H1 (cell line): ENCODE measurements at regions not wholly inside any gene's neighbourhood (a gene's known extent, or its start where the extent isn't known, plus 50 kb on each side); places are given as distances from the start of the nearest gene placed in this dataset.

Source experiments
- CTCF ChIA-PET: fragments of 300-600 bp; sonication (Branson Sonifier 250); formaldehyde crosslinking; loops from one replicate; lab custom pipeline; 2021; ENCODE audit not compliant: partially characterized antibody; lab: Charles Lee
- POLR2A ChIA-PET: fragments of 300-600 bp; sonication (Branson Sonifier 250); formaldehyde crosslinking; loops from one replicate; lab custom pipeline; 2021; ENCODE audit warnings: inconsistent platforms; ENCODE audit not compliant: partially characterized antibody; lab: Charles Lee
- DNase-seq, 2 experiments: peaks; one replicate each; pipeline versions ENCODE4 v3.0.0 to v3.0.0-alpha.2; 2010 to 2022; ENCODE audit warnings: low spot score in 2 of 2, low read depth in 1 of 2, mixed read lengths in 1 of 2
- FAIRE-seq: peaks from 2 replicates; lab custom pipeline; 2011; peaks lifted over from hg19 to GRCh38; lab: Jason Lieb, UNC
- H2AFZ ChIP-seq: 2 replicates; pipeline ENCODE4 v1.8.1; 2012; ENCODE audit warnings: low read length, inconsistent platforms
- H2AK5ac ChIP-seq: 2 replicates; pipeline ENCODE4 v1.6.1; 2013; ENCODE audit warnings: low read depth, low read length
- H2BK120ac ChIP-seq: replicated peaks from 2 replicates; pipeline ENCODE3; 2013; ENCODE audit warnings: low read depth, low read length, inconsistent platforms
- H2BK12ac ChIP-seq: 2 replicates; pipeline ENCODE4 v1.6.1; 2013; ENCODE audit warnings: low read depth, low read length
- H2BK15ac ChIP-seq: 2 replicates; pipeline ENCODE4 v1.6.1; 2013; ENCODE audit warnings: low read length
- H2BK20ac ChIP-seq: 2 replicates; pipeline ENCODE4 v1.6.1; 2013; ENCODE audit warnings: low read length
- H2BK5ac ChIP-seq: 2 replicates; pipeline ENCODE4 v1.6.1; 2013; ENCODE audit warnings: low read depth, low read length
- H3K14ac ChIP-seq: 2 replicates; pipeline ENCODE4 v1.6.1; 2013; ENCODE audit warnings: inconsistent platforms; ENCODE audit not compliant: insufficient read length
- H3K18ac ChIP-seq: 2 replicates; pipeline ENCODE4 v1.6.1; 2013; ENCODE audit warnings: low read length; ENCODE audit errors: extremely low read depth
- H3K23ac ChIP-seq: 2 replicates; pipeline ENCODE4 v1.6.1; 2013; ENCODE audit warnings: inconsistent platforms; ENCODE audit not compliant: insufficient read length
- H3K23me2 ChIP-seq: 2 replicates; pipeline ENCODE4 v1.6.1; 2013; ENCODE audit warnings: low read depth, low read length
- H3K27ac ChIP-seq: 2 replicates; pipeline ENCODE4 v1.6.1; 2011; ENCODE audit warnings: low read depth, low read length, inconsistent platforms
- H3K27me3 ChIP-seq, 4 experiments: replicated peaks in 1 of 4; 1 replicate in 1 of 4; 2 replicates in 3 of 4; pipeline versions ENCODE4 v1.6.1 to v1.8.1; 2011 to 2013; ENCODE audit warnings: low read length in 3 of 4, mild to moderate bottlenecking in 3 of 4, inconsistent platforms in 2 of 4, mixed read lengths in 2 of 4, moderate library complexity in 1 of 4; ENCODE audit not compliant: control insufficient read depth in 3 of 4, insufficient read depth in 3 of 4; ENCODE audit errors: extremely low read depth in 1 of 4
- H3K36me3 ChIP-seq, 4 experiments: 2 replicates each; pipeline versions ENCODE4 v1.6.1 to v1.8.1; 2011 to 2013; ENCODE audit warnings: mild to moderate bottlenecking in 4 of 4, low read length in 3 of 4, moderate library complexity in 2 of 4, control low read depth in 1 of 4, inconsistent platforms in 1 of 4; ENCODE audit not compliant: insufficient read depth in 4 of 4, control insufficient read depth in 2 of 4
- H3K4ac ChIP-seq: replicated peaks from 2 replicates; pipeline ENCODE3; 2013; ENCODE audit warnings: low read length, low read depth, mixed read lengths, inconsistent platforms; ENCODE audit not compliant: insufficient read length
- H3K4me1 ChIP-seq, 4 experiments: replicated peaks in 1 of 4; 1 replicate in 1 of 4; 2 replicates in 3 of 4; pipeline versions ENCODE4 v1.6.1 to v1.8.1; 2011 to 2013; ENCODE audit warnings: low read length in 3 of 4, inconsistent platforms in 2 of 4, mixed read lengths in 1 of 4; ENCODE audit not compliant: insufficient read depth in 4 of 4, control insufficient read depth in 3 of 4
- H3K4me2 ChIP-seq, 2 experiments: 2 replicates each; pipeline versions ENCODE4 v1.6.1 to v1.8.1; 2011 to 2013; ENCODE audit warnings: low read depth in 2 of 2, low read length in 2 of 2, control low read depth in 1 of 2, inconsistent platforms in 1 of 2, mild to moderate bottlenecking in 1 of 2; ENCODE audit not compliant: insufficient read depth in 1 of 2
- H3K4me3 ChIP-seq, 4 experiments: fragments of 200-600, 300-600 bp in 1 of 4; sonication (generic), shearing (Covaris generic), sonication (Bioruptor Twin) in 1 of 4; 2 replicates each; pipeline versions ENCODE4 v1.5.1 to v1.8.1; 2011 to 2016; ENCODE audit warnings: low read length in 4 of 4, low read depth in 3 of 4, control low read depth in 2 of 4, inconsistent platforms in 2 of 4, mild to moderate bottlenecking in 2 of 4, mixed read lengths in 1 of 4, moderate library complexity in 1 of 4; ENCODE audit not compliant: insufficient read depth in 2 of 4; ENCODE audit errors: extremely low read depth in 1 of 4
- H3K56ac ChIP-seq: replicated peaks from 2 replicates; pipeline ENCODE3; 2013; ENCODE audit warnings: low read depth, mild to moderate bottlenecking, mixed read lengths, low read length, inconsistent platforms; ENCODE audit not compliant: insufficient read length
- H3K79me1 ChIP-seq: 2 replicates; pipeline ENCODE4 v1.6.1; 2013; ENCODE audit warnings: low read depth, low read length, control low read depth
- H3K79me2 ChIP-seq, 2 experiments: 2 replicates each; pipeline versions ENCODE4 v1.6.1 to v1.8.1; 2012 to 2013; ENCODE audit warnings: low read length in 2 of 2, mild to moderate bottlenecking in 2 of 2, inconsistent platforms in 1 of 2; ENCODE audit not compliant: insufficient read depth in 2 of 2, control insufficient read depth in 1 of 2
- H3K9ac ChIP-seq, 4 experiments: replicated peaks in 1 of 4; 1 replicate in 1 of 4; 2 replicates in 3 of 4; pipeline versions ENCODE4 v1.6.1 to v1.8.1; 2011 to 2013; ENCODE audit warnings: low read depth in 3 of 4, low read length in 3 of 4, control low read depth in 2 of 4, mild to moderate bottlenecking in 2 of 4, moderate library complexity in 2 of 4, inconsistent platforms in 1 of 4; ENCODE audit errors: extremely low read depth in 1 of 4
- H3K9me3 ChIP-seq, 2 experiments: 2 replicates each; pipeline versions ENCODE4 v1.6.1 to v1.8.1; 2012 to 2013; ENCODE audit warnings: mild to moderate bottlenecking in 2 of 2, moderate library complexity in 2 of 2, control low read depth in 1 of 2, inconsistent platforms in 1 of 2, low read depth in 1 of 2, low read length in 1 of 2, mixed read lengths in 1 of 2; ENCODE audit not compliant: insufficient read depth in 2 of 2
- H4K20me1 ChIP-seq, 2 experiments: replicated peaks in 1 of 2; 2 replicates each; pipeline versions ENCODE3 to v1.8.1; 2011 to 2013; ENCODE audit warnings: inconsistent platforms in 2 of 2, low read length in 2 of 2, mild to moderate bottlenecking in 1 of 2; ENCODE audit not compliant: insufficient read depth in 2 of 2, control insufficient read depth in 1 of 2
- H4K5ac ChIP-seq: 2 replicates; pipeline ENCODE4 v1.6.1; 2013; ENCODE audit warnings: low read length, low read depth, mixed read lengths, inconsistent platforms; ENCODE audit not compliant: insufficient read length
- H4K8ac ChIP-seq: 2 replicates; pipeline ENCODE4 v1.8.0; 2013; ENCODE audit warnings: mild to moderate bottlenecking, moderate library complexity, low read length, inconsistent platforms; ENCODE audit not compliant: insufficient read depth; ENCODE audit errors: extremely low read depth
- H4K91ac ChIP-seq: replicated peaks from 2 replicates; pipeline ENCODE3; 2013; ENCODE audit warnings: low read length, mixed read lengths, inconsistent platforms; ENCODE audit not compliant: insufficient read length
- ATF2 ChIP-seq: IDR thresholded peaks from 2 replicates; pipeline ENCODE4 v1.6.1; 2012; ENCODE audit warnings: low read length, inconsistent platforms
- BACH1 ChIP-seq: IDR thresholded peaks from 2 replicates; pipeline ENCODE4 v1.6.1; 2012; ENCODE audit warnings: low read length, improper control_type of control experiment
- CBX5 ChIP-seq: fragments of 300-800, 300-1000 bp; sonication (generic); IDR thresholded peaks from 2 replicates; pipeline ENCODE4 v1.7.1; 2016; ENCODE audit warnings: antibody characterized with exemption, low read length, low read depth
- CTBP2 ChIP-seq: IDR thresholded peaks from 2 replicates; pipeline ENCODE4 v1.7.0; 2011; ENCODE audit warnings: borderline replicate concordance, mild to moderate bottlenecking, moderate library complexity, mixed read lengths, low read length; ENCODE audit not compliant: insufficient read depth, insufficient read length
- EP300 ChIP-seq, 2 experiments: IDR thresholded peaks; 1 replicate in 1 of 2; 2 replicates in 1 of 2; pipeline ENCODE4 v1.6.1; 2011 to 2012; ENCODE audit warnings: low read depth in 2 of 2, low read length in 2 of 2, mild to moderate bottlenecking in 2 of 2, borderline replicate concordance in 1 of 2, inconsistent platforms in 1 of 2, moderate library complexity in 1 of 2
- GABPA ChIP-seq: IDR thresholded peaks from 2 replicates; pipeline ENCODE4 v1.6.1; 2011; ENCODE audit warnings: mild to moderate bottlenecking, low read length, moderate library complexity, borderline replicate concordance; ENCODE audit not compliant: insufficient read depth
- GTF2F1 ChIP-seq: IDR thresholded peaks from 2 replicates; pipeline ENCODE4 v1.6.1; 2012; ENCODE audit warnings: low read depth, low read length, improper control_type of control experiment, borderline replicate concordance
- POLR2A ChIP-seq, 2 experiments: IDR thresholded peaks; 1 replicate in 1 of 2; 2 replicates in 1 of 2; pipeline ENCODE4 v1.6.1; 2011; ENCODE audit warnings: low read depth in 2 of 2, low read length in 2 of 2, mild to moderate bottlenecking in 2 of 2; ENCODE audit errors: control extremely low read depth in 1 of 2
- RAD21 ChIP-seq, 2 experiments: IDR thresholded peaks in 1 of 2; conservative IDR thresholded peaks in 1 of 2; 2 replicates each; pipeline ENCODE4 v1.6.1; 2011; ENCODE audit warnings: low read depth in 2 of 2, low read length in 2 of 2, improper control_type of control experiment in 1 of 2, inconsistent platforms in 1 of 2, mild to moderate bottlenecking in 1 of 2, moderate library complexity in 1 of 2
- SP2 ChIP-seq: IDR thresholded peaks from 2 replicates; pipeline ENCODE4 v1.6.1; 2012; ENCODE audit warnings: mild to moderate bottlenecking, low read length, inconsistent platforms
- ZNF274 ChIP-seq: IDR thresholded peaks from 2 replicates; pipeline ENCODE4 v1.7.0; 2012; ENCODE audit warnings: low read length, borderline replicate concordance; ENCODE audit errors: extremely low read depth
- WGBS, 2 experiments: shearing (Covaris generic) in 1 of 2; methylation state at CpG; one replicate each; pipeline versions ENCODE4 v1.1.6 to v1.1.7; 2013 to 2015; ENCODE audit warnings: low lambda C conversion rate in 2 of 2, mixed read lengths in 2 of 2, inconsistent platforms in 1 of 2, low coverage in 1 of 2, missing lambda C conversion rate in 1 of 2; ENCODE audit not compliant: insufficient replicate concordance in 2 of 2, insufficient coverage in 1 of 2, insufficient read length in 1 of 2; ENCODE audit errors: extremely low coverage in 1 of 2, missing lambda C conversion rate in 1 of 2; 5-methylcytosine and 5-hydroxymethylcytosine counted together

- POLR2A ChIA-PET, result no interaction called here
- CTCF ChIA-PET, result no interaction called here
- Histone ChIP-seq H3K79me1 (no peaks in the 10 kb centered on the region), H2BK120ac (no peak overlapping the region), H2BK5ac (no peak overlapping the region), H4K20me1 (no peaks in the 10 kb centered on the region), H4K91ac (no peak overlapping the region), H3K23me2 (no peaks in the 10 kb centered on the region), H3K23ac (no peak overlapping the region), H2BK12ac (no peak overlapping the region), H3K14ac (no peak overlapping the region), H3K9ac (no peak overlapping the region), H3K79me2 (no peaks in the 10 kb centered on the region), H3K56ac (no peak overlapping the region), H3K9me3 (no peaks in the 10 kb centered on the region), H3K27me3 (no peaks in the 10 kb centered on the region), H3K27ac (no peak overlapping the region), H3K4ac (no peak overlapping the region), H3K4me1 (peaks cover 0 to 5% (median 0%) of the 10 kb centered on the region in 4 experiments; a peak in 2 of 7 replicates), H4K5ac (no peak overlapping the region), H2BK15ac (no peak overlapping the region), H2BK20ac (no peak overlapping the region), H4K8ac (no peak overlapping the region), H2AFZ (no peak overlapping the region), H3K18ac (no peak overlapping the region), H3K4me3 (no peak overlapping the region), H3K36me3 (no peaks in the 10 kb centered on the region), H3K4me2 (no peak overlapping the region), H2AK5ac (no peak overlapping the region)
- DNase-seq (no peak), FAIRE-seq (no peak)
- 100% methylated on average over 1 of the region's 1 CpG; no CpG with 5 or more reads in 1 of the 2 experiments for WGBS, 2 experiments
- TF ChIP-seq BACH1 (no peak), GABPA (no peak), POLR2A (IDR thresholded peaks at IDR 0.05; ENCODE audit: control extremely low read depth in 1 of 2, low read depth in 2 of 2, low read length in 2 of 2) (no peak), EP300 (IDR thresholded peaks at IDR 0.05; ENCODE audit: borderline replicate concordance in 1 of 2, low read depth in 2 of 2, low read length in 2 of 2) (no peak), CTBP2 (no peak), GTF2F1 (no peak), ATF2 (no peak), CBX5 (no peak), SP2 (no peak), RAD21 (IDR thresholded peaks at IDR 0.05 in 1 of 2, conservative IDR thresholded peaks at IDR 0.05 in 1 of 2; ENCODE audit: low read depth in 2 of 2, low read length in 2 of 2) (no peak), ZNF274 (no peak)
Measured at GRCh38 chr7:119623427-119623826, 649.5 kb upstream of the KCND2 start.
